ENCODE measurements at regions not wholly inside any gene's neighbourhood (a gene's known extent, or its start where the extent isn't known, plus 50 kb on each side); places are given as distances from the start of the nearest gene placed in this dataset.

DNA sequence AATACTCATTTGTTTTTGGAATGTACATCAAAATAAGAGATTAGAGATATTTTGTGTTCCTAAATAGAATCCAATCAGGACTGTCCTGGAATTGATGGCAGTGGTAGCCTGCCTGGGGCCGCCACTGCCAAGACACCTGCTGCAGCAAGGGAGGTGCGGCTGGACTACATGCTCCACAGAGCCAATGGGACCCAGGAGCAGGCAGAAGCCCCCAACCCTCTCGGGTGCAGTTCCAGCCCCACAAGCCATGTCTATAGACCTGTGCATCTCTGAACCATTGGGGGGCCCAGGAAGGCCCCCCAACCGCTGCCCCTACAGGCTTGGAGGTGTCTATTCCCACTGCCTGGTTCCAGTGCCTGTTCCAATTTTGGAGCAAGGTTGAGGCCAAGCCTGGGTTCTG is 1524.3 kb downstream of the PCDH18 start:
- H3K4me3 Mint-ChIP-seq = no peak overlapping the region
- H3K27ac ChIP-seq (ENCODE audit: low read depth, low read length) = no peak overlapping the region
- no peaks in the 10 kb centered on the region for H3K36me3 Mint-ChIP-seq
- H3K27ac Mint-ChIP-seq = no peak overlapping the region
- no peak for DNase-seq
- no peaks in the 10 kb centered on the region for H3K36me3 ChIP-seq (ENCODE audit: control insufficient read depth in 2 of 3, insufficient read depth in 3 of 3, low read length in 3 of 3)
- H3K4me3 ChIP-seq (ENCODE audit: low read length) = no peak overlapping the region
- ChIA-PET POLR2A (no interaction called here), CTCF (no interaction called here)
- H3K9me3 Mint-ChIP-seq = peaks cover 0 to 9% (median 0%) of the 10 kb centered on the region in 11 donors
- no peaks in the 10 kb centered on the region for H3K27me3 Mint-ChIP-seq
- H3K4me1 ChIP-seq (ENCODE audit: control insufficient read depth in 2 of 2, insufficient read depth in 2 of 2, low read length in 2 of 2) = no peaks in the 10 kb centered on the region
- H3K9me3 ChIP-seq (ENCODE audit: control insufficient read depth in 2 of 3, low read length in 3 of 3) = no peaks in the 10 kb centered on the region
- no peaks in the 10 kb centered on the region for H3K4me1 Mint-ChIP-seq
- ATAC-seq = no peak
- H3K27me3 ChIP-seq (ENCODE audit: control insufficient read depth in 2 of 2, insufficient read depth in 2 of 2, low read length in 2 of 2) = no peaks in the 10 kb centered on the region
- intact Hi-C loops (cut with micrococcal nuclease) = loop anchor here in 1 of 2 donors (10.0 kb wide), 1 partner anchor 1877 kb away; no protein-coding TSS in a partner anchor

DNA sequence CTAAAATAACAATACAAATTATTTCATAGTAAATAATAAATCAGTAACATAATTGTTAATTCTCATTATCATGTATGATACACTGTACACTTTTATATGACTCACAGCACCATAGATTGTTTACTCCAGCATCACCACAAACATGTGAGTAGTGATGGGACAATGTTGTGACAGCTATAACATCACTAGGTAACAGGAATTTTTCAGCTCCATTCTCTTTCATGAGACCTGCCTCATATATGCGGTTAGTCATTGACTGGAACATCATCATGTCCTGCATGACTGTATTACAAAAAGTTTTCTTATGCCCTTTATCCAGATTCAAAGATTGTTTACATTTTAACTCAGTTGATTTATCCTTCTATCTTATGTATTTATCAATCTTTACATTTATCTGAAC is 1530.0 kb downstream of the PCDH18 start:
- Histone ChIP-seq H3K27me3 (ENCODE audit: control insufficient read depth in 2 of 2, insufficient read depth in 2 of 2, low read length in 2 of 2) (no peaks in the 10 kb centered on the region), H3K9me3 (ENCODE audit: control insufficient read depth in 2 of 3, low read length in 3 of 3) (no peaks in the 10 kb centered on the region), H3K36me3 (ENCODE audit: control insufficient read depth in 2 of 3, insufficient read depth in 3 of 3, low read length in 3 of 3) (no peaks in the 10 kb centered on the region), H3K27ac (ENCODE audit: low read depth, low read length) (no peak overlapping the region), H3K4me3 (ENCODE audit: low read length) (no peak overlapping the region), H3K4me1 (ENCODE audit: control insufficient read depth in 2 of 2, insufficient read depth in 2 of 2, low read length in 2 of 2) (no peaks in the 10 kb centered on the region)
- Mint-ChIP-seq H3K9me3 (peaks cover 0 to 13% (median 4%) of the 10 kb centered on the region in 11 donors), H3K27me3 (no peaks in the 10 kb centered on the region), H3K4me3 (no peak overlapping the region), H3K4me1 (no peaks in the 10 kb centered on the region), H3K36me3 (no peaks in the 10 kb centered on the region), H3K27ac (no peak overlapping the region)
- ATAC-seq (no peak), DNase-seq (no peak)
- intact Hi-C loops (cut with micrococcal nuclease) = loop anchor here in 1 of 2 donors (10.0 kb wide), 1 partner anchor 1882 kb away; no protein-coding TSS in a partner anchor
- ChIA-PET CTCF (no interaction called here), POLR2A (no interaction called here)

DNA sequence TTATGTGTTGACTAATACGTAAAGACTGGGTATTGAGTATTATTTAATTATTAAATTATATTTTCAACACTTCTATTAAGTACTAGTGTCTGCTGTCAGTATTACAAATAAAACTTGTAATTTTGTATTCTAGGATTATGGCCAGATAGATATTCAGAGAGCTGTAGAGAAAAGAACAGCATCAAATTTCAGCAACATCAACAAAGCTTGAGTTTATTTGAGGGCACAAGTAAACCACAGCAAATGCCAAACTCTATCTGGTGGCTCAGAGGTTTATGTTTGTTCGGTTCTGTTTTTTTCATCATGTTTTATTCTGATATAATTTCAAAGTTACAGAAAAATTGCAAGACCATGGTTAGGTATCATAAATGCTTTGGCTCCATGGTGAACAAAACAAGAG is 1530.5 kb downstream of the PCDH18 start:
- ATAC-seq (no peak), DNase-seq (no peak)
- Histone ChIP-seq H3K27me3 (ENCODE audit: control insufficient read depth in 2 of 2, insufficient read depth in 2 of 2, low read length in 2 of 2) (no peaks in the 10 kb centered on the region), H3K4me1 (ENCODE audit: control insufficient read depth in 2 of 2, insufficient read depth in 2 of 2, low read length in 2 of 2) (no peaks in the 10 kb centered on the region), H3K4me3 (ENCODE audit: low read length) (no peak overlapping the region), H3K36me3 (ENCODE audit: control insufficient read depth in 2 of 3, insufficient read depth in 3 of 3, low read length in 3 of 3) (no peaks in the 10 kb centered on the region), H3K9me3 (ENCODE audit: control insufficient read depth in 2 of 3, low read length in 3 of 3) (no peaks in the 10 kb centered on the region), H3K27ac (ENCODE audit: low read depth, low read length) (no peak overlapping the region)
- Mint-ChIP-seq H3K4me1 (no peaks in the 10 kb centered on the region), H3K27ac (no peak overlapping the region), H3K4me3 (no peak overlapping the region), H3K27me3 (no peaks in the 10 kb centered on the region), H3K36me3 (no peaks in the 10 kb centered on the region), H3K9me3 (peaks cover 0 to 13% (median 4%) of the 10 kb centered on the region in 11 donors)
- CTCF ChIA-PET = no interaction called here
- POLR2A ChIA-PET = no interaction called here
- intact Hi-C loops (cut with micrococcal nuclease) = loop anchor here in 1 of 2 donors (10.0 kb wide), 1 partner anchor 1883 kb away; no protein-coding TSS in a partner anchor

DNA sequence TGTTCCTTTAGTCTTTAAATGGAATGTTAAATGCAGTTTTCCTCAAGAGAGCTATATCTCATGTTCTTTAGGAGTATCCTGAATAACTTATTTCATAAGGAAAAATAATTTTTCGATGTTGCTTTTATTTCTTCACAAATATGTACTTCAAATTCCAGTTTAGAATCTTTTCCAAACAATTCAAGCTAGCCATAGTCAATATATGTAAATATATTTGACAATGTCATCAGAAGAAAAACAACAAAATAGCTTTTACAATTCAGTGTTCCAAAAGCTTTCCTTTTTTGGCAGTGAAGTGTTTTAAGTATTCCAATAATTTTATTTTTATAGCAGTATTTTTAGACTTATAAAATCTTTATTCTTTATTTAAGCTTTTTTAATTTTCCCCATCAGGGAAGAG is 1532.0 kb downstream of the PCDH18 start:
- Histone ChIP-seq H3K27me3 (ENCODE audit: control insufficient read depth in 2 of 2, insufficient read depth in 2 of 2, low read length in 2 of 2) (no peaks in the 10 kb centered on the region), H3K9me3 (ENCODE audit: control insufficient read depth in 2 of 3, low read length in 3 of 3) (no peaks in the 10 kb centered on the region), H3K36me3 (ENCODE audit: control insufficient read depth in 2 of 3, insufficient read depth in 3 of 3, low read length in 3 of 3) (no peaks in the 10 kb centered on the region), H3K4me3 (ENCODE audit: low read length) (no peak overlapping the region), H3K4me1 (ENCODE audit: control insufficient read depth in 2 of 2, insufficient read depth in 2 of 2, low read length in 2 of 2) (no peaks in the 10 kb centered on the region), H3K27ac (ENCODE audit: low read depth, low read length) (no peak overlapping the region)
- ATAC-seq (no peak), DNase-seq (no peak)
- no peaks in the 10 kb centered on the region for H3K36me3 Mint-ChIP-seq
- no peak overlapping the region for H3K4me3 Mint-ChIP-seq
- no peak overlapping the region for H3K27ac Mint-ChIP-seq
- peaks cover 0 to 16% (median 4%) of the 10 kb centered on the region in 11 donors for H3K9me3 Mint-ChIP-seq
- ChIA-PET CTCF (no interaction called here), POLR2A (no interaction called here)
- intact Hi-C loops (cut with micrococcal nuclease) = loop anchor here in 1 of 2 donors (10.0 kb wide), 1 partner anchor 1885 kb away; no protein-coding TSS in a partner anchor
- no peaks in the 10 kb centered on the region for H3K4me1 Mint-ChIP-seq
- H3K27me3 Mint-ChIP-seq = no peaks in the 10 kb centered on the region

DNA sequence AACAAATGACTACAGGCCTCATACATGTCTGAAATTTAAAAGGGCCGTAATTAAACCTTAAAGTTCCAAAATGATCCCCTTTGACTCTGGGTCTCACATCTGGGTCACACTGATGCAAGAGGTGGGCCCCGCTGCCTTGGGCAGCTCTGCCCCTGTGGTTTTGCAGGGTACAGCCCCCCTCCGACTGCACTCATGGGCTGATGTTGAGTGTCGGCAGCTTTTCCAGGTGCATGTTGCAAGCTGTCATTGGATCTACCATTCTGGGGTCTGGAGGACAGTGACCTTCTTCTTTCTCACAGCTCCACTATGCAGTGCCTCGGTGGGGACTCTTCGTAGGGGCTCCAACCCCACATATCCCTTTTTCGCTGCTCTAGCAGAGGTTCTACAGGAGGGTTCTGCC is 1537.9 kb downstream of the PCDH18 start:
- no peaks in the 10 kb centered on the region for H3K4me1 Mint-ChIP-seq
- intact Hi-C loops (cut with micrococcal nuclease) = no loop called here
- H3K4me3 ChIP-seq (ENCODE audit: low read length) = no peak overlapping the region
- H3K36me3 Mint-ChIP-seq = no peaks in the 10 kb centered on the region
- H3K36me3 ChIP-seq (ENCODE audit: control insufficient read depth in 2 of 3, insufficient read depth in 3 of 3, low read length in 3 of 3) = no peaks in the 10 kb centered on the region
- H3K27ac Mint-ChIP-seq = no peak overlapping the region
- H3K9me3 ChIP-seq (ENCODE audit: control insufficient read depth in 2 of 3, low read length in 3 of 3) = no peaks in the 10 kb centered on the region
- H3K9me3 Mint-ChIP-seq = peaks cover 0 to 17% (median 5%) of the 10 kb centered on the region in 11 donors
- ChIA-PET CTCF (no interaction called here), POLR2A (no interaction called here)
- H3K4me3 Mint-ChIP-seq = no peak overlapping the region
- no peaks in the 10 kb centered on the region for H3K27me3 ChIP-seq (ENCODE audit: control insufficient read depth in 2 of 2, insufficient read depth in 2 of 2, low read length in 2 of 2)
- ATAC-seq = no peak
- H3K27ac ChIP-seq (ENCODE audit: low read depth, low read length) = no peak overlapping the region
- H3K27me3 Mint-ChIP-seq = no peaks in the 10 kb centered on the region
- no peaks in the 10 kb centered on the region for H3K4me1 ChIP-seq (ENCODE audit: control insufficient read depth in 2 of 2, insufficient read depth in 2 of 2, low read length in 2 of 2)
- no peak for DNase-seq

DNA sequence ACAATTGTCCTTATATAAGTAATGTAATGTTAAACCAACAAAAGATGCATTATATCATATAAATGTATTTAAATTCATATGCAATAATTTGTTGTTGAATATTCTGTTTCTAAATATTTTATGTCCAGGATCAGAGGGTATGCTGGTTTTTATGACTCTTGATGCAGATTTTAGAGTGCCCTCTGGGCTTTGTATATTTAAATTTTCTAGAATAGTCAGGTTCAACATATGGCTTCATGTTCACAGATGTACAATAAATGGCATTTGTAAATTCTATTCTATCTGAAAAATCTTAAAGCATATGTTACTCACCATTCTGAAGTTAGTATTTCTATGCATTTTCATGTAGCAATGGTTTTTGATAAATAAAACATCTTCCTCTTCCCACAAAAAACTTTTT is 1555.4 kb downstream of the PCDH18 start:
- H3K4me3 Mint-ChIP-seq = no peak overlapping the region
- H3K36me3 Mint-ChIP-seq = no peaks in the 10 kb centered on the region
- POLR2A ChIA-PET = no interaction called here
- Histone ChIP-seq H3K27me3 (ENCODE audit: control insufficient read depth in 2 of 2, insufficient read depth in 2 of 2, low read length in 2 of 2) (no peaks in the 10 kb centered on the region), H3K9me3 (ENCODE audit: control insufficient read depth in 2 of 3, low read length in 3 of 3) (no peaks in the 10 kb centered on the region), H3K4me3 (ENCODE audit: low read length) (no peak overlapping the region), H3K4me1 (ENCODE audit: control insufficient read depth in 2 of 2, insufficient read depth in 2 of 2, low read length in 2 of 2) (no peaks in the 10 kb centered on the region), H3K27ac (ENCODE audit: low read depth, low read length) (no peak overlapping the region), H3K36me3 (ENCODE audit: control insufficient read depth in 2 of 3, insufficient read depth in 3 of 3, low read length in 3 of 3) (no peaks in the 10 kb centered on the region)
- intact Hi-C loops (cut with micrococcal nuclease) = no loop called here
- no peaks in the 10 kb centered on the region for H3K4me1 Mint-ChIP-seq
- DNase-seq (no peak), ATAC-seq (no peak)
- H3K27ac Mint-ChIP-seq = no peak overlapping the region
- CTCF ChIA-PET = no interaction called here
- no peaks in the 10 kb centered on the region for H3K27me3 Mint-ChIP-seq
- H3K9me3 Mint-ChIP-seq = peaks cover 0 to 5% (median 0%) of the 10 kb centered on the region in 11 donors

DNA sequence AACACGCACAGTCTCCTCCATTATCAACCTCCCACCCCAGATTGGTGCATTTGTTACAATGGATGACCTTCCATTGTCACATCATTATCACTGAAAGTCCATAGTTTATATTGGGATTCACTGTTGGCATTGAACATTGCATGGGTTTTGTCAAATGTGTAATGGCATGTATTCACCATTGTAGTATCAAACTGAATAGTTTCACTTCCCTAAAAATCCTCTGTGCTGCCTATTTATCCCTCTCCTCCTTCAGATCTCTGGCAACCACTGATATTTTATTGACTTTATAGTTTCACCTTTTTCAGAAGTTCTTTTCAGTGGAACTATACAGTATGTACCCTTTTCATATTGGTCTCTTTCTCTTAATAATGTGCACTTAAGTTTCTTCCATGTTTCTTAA is 1565.4 kb downstream of the PCDH18 start:
- POLR2A ChIA-PET = no interaction called here
- Histone ChIP-seq H3K36me3 (ENCODE audit: control insufficient read depth in 2 of 3, insufficient read depth in 3 of 3, low read length in 3 of 3) (no peaks in the 10 kb centered on the region), H3K27me3 (ENCODE audit: control insufficient read depth in 2 of 2, insufficient read depth in 2 of 2, low read length in 2 of 2) (no peaks in the 10 kb centered on the region), H3K9me3 (ENCODE audit: control insufficient read depth in 2 of 3, low read length in 3 of 3) (no peaks in the 10 kb centered on the region), H3K27ac (ENCODE audit: low read depth, low read length) (no peak overlapping the region), H3K4me3 (ENCODE audit: low read length) (no peak overlapping the region), H3K4me1 (ENCODE audit: control insufficient read depth in 2 of 2, insufficient read depth in 2 of 2, low read length in 2 of 2) (no peaks in the 10 kb centered on the region)
- Mint-ChIP-seq H3K27me3 (no peaks in the 10 kb centered on the region), H3K4me1 (no peaks in the 10 kb centered on the region), H3K4me3 (no peak overlapping the region), H3K27ac (no peak overlapping the region), H3K36me3 (no peaks in the 10 kb centered on the region), H3K9me3 (peaks cover 0 to 14% (median 2%) of the 10 kb centered on the region in 11 donors)
- no peak for ATAC-seq
- CTCF ChIA-PET = no interaction called here
- intact Hi-C loops (cut with micrococcal nuclease) = no loop called here
- no peak for DNase-seq

All from naive thymus-derived CD4-positive, alpha-beta T cell (primary cell).